ENCODE measurements at regions not wholly inside any gene's neighbourhood (a gene's known extent, or its start where the extent isn't known, plus 50 kb on each side); places are given as distances from the start of the nearest gene placed in this dataset.

DNA sequence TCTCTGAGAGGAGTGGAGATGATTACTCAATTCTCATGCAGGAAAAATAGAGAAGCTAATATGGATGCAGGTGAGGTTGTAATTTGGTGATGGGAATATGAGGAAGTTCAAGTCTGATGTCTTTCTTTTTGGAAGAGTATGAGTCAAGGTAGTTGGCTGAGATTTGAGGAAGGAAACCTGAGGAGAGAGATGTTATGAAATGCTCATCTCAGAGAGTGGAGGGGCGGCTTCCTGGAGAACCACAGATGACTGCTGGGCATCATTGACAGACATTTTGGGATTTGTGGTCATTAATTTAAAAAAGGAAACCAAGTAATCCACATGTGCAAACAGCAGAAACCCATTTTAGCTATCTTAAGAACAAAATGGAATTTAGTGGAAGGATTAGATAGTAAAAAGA, 72.5 kb upstream of the UST start:
- 87 to 88% methylated on average over 1 of the region's 1 CpG for WGBS, 2 donors
- Histone ChIP-seq H3K9me3 (no peaks in the 10 kb centered on the region), H3K4me1 (no peaks in the 10 kb centered on the region), H3K36me3 (no peaks in the 10 kb centered on the region), H3K4me3 (replicated peaks in 1 of 3) (no peak overlapping the region), H3K27me3 (no peaks in the 10 kb centered on the region), H3K27ac (no peak overlapping the region)
- TF ChIP-seq, protein P1, sequence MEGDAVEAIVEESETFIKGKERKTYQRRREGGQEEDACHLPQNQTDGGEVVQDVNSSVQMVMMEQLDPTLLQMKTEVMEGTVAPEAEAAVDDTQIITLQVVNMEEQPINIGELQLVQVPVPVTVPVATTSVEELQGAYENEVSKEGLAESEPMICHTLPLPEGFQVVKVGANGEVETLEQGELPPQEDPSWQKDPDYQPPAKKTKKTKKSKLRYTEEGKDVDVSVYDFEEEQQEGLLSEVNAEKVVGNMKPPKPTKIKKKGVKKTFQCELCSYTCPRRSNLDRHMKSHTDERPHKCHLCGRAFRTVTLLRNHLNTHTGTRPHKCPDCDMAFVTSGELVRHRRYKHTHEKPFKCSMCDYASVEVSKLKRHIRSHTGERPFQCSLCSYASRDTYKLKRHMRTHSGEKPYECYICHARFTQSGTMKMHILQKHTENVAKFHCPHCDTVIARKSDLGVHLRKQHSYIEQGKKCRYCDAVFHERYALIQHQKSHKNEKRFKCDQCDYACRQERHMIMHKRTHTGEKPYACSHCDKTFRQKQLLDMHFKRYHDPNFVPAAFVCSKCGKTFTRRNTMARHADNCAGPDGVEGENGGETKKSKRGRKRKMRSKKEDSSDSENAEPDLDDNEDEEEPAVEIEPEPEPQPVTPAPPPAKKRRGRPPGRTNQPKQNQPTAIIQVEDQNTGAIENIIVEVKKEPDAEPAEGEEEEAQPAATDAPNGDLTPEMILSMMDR (IDR thresholded peaks at IDR 0.05): no peak
- TF ChIP-seq POLR2A (IDR thresholded peaks at IDR 0.05): no peak
- intact Hi-C loops (cut with DNase I): no loop called here
- DNase-seq: no peak

DNA sequence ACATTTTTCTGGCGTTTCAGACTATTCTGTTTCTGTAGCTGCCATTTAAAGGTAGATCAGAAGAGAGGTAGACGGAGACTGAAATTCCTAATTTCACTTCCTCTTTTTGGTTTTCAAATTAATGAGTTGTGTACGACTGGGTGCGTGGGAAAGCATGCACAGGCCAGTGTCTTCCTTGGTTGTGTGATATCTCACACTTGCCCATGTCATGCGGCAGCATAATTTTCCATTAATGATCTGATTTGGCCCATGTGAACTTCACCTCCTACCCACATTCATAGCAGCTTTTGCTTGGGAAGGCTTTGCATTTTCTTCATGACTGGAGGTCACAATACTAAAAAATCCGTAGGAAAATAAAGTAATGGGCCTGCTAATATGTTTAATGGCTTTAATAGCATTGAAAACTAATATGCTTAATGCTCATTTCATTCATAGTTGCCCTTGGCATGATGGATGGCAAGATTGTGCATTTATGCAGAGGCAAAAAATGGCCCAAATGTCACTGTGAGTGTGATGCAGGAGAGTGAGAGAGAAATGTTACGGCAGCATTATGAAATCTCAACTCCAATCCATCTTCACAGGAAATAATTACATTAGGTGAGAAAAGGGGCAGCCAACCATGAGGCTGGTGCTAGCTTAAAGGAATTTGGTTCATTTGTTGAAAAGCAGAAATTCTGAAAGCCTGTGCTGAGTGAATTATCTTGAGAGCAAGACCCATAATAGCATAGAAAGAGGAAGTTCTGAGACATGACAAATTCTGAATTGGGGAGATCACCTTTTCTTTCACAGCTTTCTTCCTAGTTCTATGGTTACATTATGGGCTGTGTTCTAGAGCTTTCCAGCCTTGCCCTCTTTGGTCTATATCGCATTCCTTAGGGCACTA, 69.0 kb upstream of the UST start:
- intact Hi-C loops (cut with DNase I): no loop called here
- no peak for TF ChIP-seq POLR2A (IDR thresholded peaks at IDR 0.05)
- TF ChIP-seq, protein P1 (IDR thresholded peaks at IDR 0.05): no peak

DNA sequence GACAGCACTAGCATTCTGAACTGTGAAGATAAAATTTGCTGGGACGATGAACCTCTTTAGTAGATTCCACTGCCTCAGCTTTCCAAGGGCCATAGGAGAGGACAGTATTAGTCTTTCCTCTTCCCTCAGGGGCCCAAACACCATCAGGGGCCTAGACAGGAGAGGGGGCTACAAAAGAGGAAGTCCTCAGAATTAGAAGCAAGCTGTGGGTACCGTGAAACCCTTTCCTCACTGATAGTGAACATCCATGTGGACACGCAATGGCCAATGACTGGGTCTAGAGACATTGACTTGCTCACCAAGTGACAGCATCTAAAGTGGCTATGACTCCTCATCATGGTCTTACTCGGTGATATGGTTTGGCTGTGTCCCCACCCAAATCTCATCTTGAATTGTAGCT, 68.1 kb upstream of the UST start:
- Histone ChIP-seq H3K4me1 (no peaks in the 10 kb centered on the region), H3K9me3 (no peaks in the 10 kb centered on the region), H3K27me3 (no peaks in the 10 kb centered on the region), H3K27ac (no peak overlapping the region), H3K36me3 (no peaks in the 10 kb centered on the region), H3K4me3 (replicated peaks in 1 of 3) (no peak overlapping the region)
- intact Hi-C loops (cut with DNase I): no loop called here
- TF ChIP-seq POLR2A (IDR thresholded peaks at IDR 0.05): no peak
- TF ChIP-seq, protein P1 (IDR thresholded peaks at IDR 0.05): no peak
- DNase-seq: no peak
- 95 to 98% methylated on average over 4 of the region's 4 CpGs for WGBS, 2 donors

More for the DNA sequence above, 69.0 kb upstream of the UST start:
- no peak overlapping the region for H3K4me3 ChIP-seq (replicated peaks in 1 of 3)
- no peak for DNase-seq
- H3K27me3 ChIP-seq: no peaks in the 10 kb centered on the region
- no peaks in the 10 kb centered on the region for H3K9me3 ChIP-seq
- H3K4me1 ChIP-seq: no peaks in the 10 kb centered on the region
- no peak overlapping the region for H3K27ac ChIP-seq
- no peaks in the 10 kb centered on the region for H3K36me3 ChIP-seq
- WGBS, 2 donors: 78 to 85% methylated on average over 8 of the region's 8 CpGs

DNA sequence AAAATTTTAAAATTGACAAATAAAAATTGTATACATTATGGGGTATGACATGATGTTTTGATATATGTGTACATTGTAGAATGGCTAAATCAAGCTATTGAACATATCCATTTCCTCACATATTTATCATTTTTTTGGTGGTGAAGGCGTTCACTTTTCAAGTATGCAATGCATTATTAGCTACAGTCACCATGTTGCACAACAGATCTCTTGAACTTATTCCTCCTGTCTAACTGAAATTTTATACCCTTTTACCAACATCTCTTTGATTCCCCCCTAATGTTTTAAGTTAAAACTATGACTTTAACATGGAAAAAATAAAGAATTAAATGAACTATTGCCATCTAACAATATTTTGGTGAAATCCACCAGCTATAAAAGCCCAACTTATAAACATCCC, 65.2 kb upstream of the UST start:
- no peak overlapping the region for H3K4me3 ChIP-seq (replicated peaks in 1 of 3)
- DNase-seq: no peak
- intact Hi-C loops (cut with DNase I): no loop called here
- H3K9me3 ChIP-seq: no peaks in the 10 kb centered on the region
- 90 to 97% methylated on average over 1 of the region's 1 CpG for whole genome bisulfite sequencing, 2 donors
- H3K27me3 ChIP-seq: no peaks in the 10 kb centered on the region
- TF ChIP-seq, protein P1 (IDR thresholded peaks at IDR 0.05): no peak
- no peak for TF ChIP-seq POLR2A (IDR thresholded peaks at IDR 0.05)
- H3K27ac ChIP-seq: no peak overlapping the region
- H3K36me3 ChIP-seq: no peaks in the 10 kb centered on the region
- H3K4me1 ChIP-seq: no peaks in the 10 kb centered on the region

DNA sequence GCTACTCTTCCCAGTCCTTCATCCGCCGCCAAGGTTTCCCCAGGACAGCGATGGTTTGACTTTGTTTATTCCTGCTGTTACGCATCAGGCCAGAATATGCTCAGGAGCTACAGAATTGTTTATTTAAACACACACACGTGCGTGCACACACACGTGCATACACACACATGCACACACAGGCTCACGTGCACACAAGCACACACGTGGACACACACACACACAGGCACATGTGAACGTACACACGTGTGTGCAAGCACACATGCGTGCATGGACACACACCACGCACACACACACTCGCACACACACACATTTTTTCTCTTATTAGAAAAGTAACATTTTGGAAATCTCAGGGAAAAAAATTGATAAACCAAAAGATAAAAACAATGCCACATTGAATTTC, 64.6 kb upstream of the UST start:
- DNase-seq: no peak
- 85 to 86% methylated on average over 13 to 14 of the region's 14 CpGs for WGBS, 2 donors
- TF ChIP-seq, protein P1 (IDR thresholded peaks at IDR 0.05): no peak
- intact Hi-C loops (cut with DNase I): no loop called here
- Histone ChIP-seq H3K4me1 (no peaks in the 10 kb centered on the region), H3K4me3 (replicated peaks in 1 of 3) (no peak overlapping the region), H3K27me3 (no peaks in the 10 kb centered on the region), H3K36me3 (no peaks in the 10 kb centered on the region), H3K9me3 (no peaks in the 10 kb centered on the region), H3K27ac (no peak overlapping the region)

All from thyroid gland (tissue), 4 donors.